ENCODE measurements at regions not wholly inside any gene's neighbourhood (a gene's known extent, or its start where the extent isn't known, plus 50 kb on each side); places are given as distances from the start of the nearest gene placed in this dataset.

DNA sequence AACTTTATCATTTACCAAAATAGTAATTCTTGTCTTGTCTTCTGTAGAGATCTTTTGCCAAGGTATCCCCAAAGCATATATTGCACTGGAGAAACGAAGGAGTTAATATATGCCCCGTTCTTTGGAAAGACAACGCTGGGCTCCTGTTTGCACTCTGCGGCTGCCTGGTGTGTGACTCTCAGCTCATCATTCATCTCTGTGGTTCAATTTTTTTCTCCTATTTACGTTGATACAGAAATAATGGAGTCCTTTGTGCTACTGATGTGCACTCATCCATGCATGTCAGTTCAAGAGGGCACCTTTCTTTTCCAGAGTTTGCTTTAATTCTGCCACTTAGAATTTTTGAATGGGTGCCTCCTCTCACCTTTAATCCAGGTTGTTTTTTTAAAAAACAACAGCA is 655.5 kb downstream of the DCDC2C start:
- TF ChIP-seq, protein P1, sequence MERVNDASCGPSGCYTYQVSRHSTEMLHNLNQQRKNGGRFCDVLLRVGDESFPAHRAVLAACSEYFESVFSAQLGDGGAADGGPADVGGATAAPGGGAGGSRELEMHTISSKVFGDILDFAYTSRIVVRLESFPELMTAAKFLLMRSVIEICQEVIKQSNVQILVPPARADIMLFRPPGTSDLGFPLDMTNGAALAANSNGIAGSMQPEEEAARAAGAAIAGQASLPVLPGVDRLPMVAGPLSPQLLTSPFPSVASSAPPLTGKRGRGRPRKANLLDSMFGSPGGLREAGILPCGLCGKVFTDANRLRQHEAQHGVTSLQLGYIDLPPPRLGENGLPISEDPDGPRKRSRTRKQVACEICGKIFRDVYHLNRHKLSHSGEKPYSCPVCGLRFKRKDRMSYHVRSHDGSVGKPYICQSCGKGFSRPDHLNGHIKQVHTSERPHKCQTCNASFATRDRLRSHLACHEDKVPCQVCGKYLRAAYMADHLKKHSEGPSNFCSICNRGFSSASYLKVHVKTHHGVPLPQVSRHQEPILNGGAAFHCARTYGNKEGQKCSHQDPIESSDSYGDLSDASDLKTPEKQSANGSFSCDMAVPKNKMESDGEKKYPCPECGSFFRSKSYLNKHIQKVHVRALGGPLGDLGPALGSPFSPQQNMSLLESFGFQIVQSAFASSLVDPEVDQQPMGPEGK (tag by site-specific recombination; IDR thresholded peaks at IDR 0.05) = no peak
- TF ChIP-seq, protein P2, sequence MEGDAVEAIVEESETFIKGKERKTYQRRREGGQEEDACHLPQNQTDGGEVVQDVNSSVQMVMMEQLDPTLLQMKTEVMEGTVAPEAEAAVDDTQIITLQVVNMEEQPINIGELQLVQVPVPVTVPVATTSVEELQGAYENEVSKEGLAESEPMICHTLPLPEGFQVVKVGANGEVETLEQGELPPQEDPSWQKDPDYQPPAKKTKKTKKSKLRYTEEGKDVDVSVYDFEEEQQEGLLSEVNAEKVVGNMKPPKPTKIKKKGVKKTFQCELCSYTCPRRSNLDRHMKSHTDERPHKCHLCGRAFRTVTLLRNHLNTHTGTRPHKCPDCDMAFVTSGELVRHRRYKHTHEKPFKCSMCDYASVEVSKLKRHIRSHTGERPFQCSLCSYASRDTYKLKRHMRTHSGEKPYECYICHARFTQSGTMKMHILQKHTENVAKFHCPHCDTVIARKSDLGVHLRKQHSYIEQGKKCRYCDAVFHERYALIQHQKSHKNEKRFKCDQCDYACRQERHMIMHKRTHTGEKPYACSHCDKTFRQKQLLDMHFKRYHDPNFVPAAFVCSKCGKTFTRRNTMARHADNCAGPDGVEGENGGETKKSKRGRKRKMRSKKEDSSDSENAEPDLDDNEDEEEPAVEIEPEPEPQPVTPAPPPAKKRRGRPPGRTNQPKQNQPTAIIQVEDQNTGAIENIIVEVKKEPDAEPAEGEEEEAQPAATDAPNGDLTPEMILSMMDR (tag by site-specific recombination; IDR thresholded peaks at IDR 0.05) = no peak
- TF ChIP-seq ZNF639 (tag by site-specific recombination; IDR thresholded peaks at IDR 0.05) (no peak), KLF16 (tag by site-specific recombination; IDR thresholded peaks at IDR 0.05) (no peak), BCL11B (tag by site-specific recombination; IDR thresholded peaks at IDR 0.05; ENCODE audit: low read depth) (no peak), ZBTB20 (tag by site-specific recombination; IDR thresholded peaks at IDR 0.05) (no peak), HOXA7 (CRISPR knock-in tag; IDR thresholded peaks at IDR 0.05; ENCODE audit: borderline replicate concordance) (no peak), GLI4 (tag by site-specific recombination; IDR thresholded peaks at IDR 0.05) (no peak), ZNF558 (tag by site-specific recombination; IDR thresholded peaks at IDR 0.05) (no peak), ZNF324 (tag by site-specific recombination; IDR thresholded peaks at IDR 0.05) (no peak), TSHZ1 (tag by site-specific recombination; IDR thresholded peaks at IDR 0.05; ENCODE audit: borderline replicate concordance) (no peak), ZNF24 (tag by site-specific recombination; IDR thresholded peaks at IDR 0.05) (no peak), ZNF274 (IDR thresholded peaks at IDR 0.05; ENCODE audit: low read length) (no peak), ZNF274 (tag by site-specific recombination; IDR thresholded peaks at IDR 0.05; ENCODE audit: borderline replicate concordance) (no peak)
